Fibroblast of skin of left biceps (primary cell): ENCODE measurements at regions not wholly inside any gene's neighbourhood (a gene's known extent, or its start where the extent isn't known, plus 50 kb on each side); places are given as distances from the start of the nearest gene placed in this dataset.
A peak's percentile ranks its signal among the peaks of the same experiment; 100 is the strongest.

ENCODE experiments used
- DNase-seq, 2 experiments: peaks; one replicate each; pipeline ENCODE4 v3.0.0-alpha.2; 2013; ENCODE audit warnings: low read depth in 2 of 2

DNA sequence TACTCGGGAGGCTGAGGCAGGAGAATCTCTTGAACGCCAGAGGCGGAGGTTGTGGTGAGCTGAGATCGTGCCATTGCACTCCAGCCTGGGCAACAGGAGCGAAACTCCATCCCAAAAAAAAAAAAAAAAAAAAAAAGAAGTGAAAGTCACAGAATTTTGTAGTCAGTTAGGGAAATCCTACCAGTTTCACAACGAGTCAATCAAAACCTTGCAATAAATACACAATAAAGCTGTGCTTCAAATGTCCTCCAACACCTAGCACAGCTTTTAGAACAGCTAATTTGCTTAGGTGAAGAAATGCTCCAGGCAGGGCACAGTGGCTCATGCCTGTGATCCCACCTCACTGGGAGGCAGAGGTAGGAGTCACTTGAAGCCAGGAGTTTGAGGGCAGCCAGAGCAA is 112.8 kb upstream of the ATF7IP start:
- DNase-seq: no peak

DNA sequence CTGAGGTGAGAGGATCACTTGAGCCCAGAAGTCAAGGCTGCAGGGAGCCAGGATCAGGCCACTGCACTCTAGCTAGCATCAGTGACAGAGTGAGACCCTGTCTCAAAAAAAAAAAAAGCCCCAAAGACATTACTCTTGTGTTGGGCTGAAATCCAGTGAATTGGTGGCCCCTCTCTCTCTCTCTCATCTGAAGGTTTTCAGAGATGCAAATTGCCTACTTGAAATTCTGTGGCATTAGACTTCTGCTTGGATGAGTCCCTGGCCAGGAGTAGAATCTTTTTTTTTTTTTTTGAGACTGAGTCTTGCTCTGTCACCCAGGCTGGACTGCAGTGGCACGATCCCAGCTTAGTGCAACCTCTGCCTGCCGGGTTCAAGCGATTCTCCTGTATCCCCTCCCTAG is 112.0 kb upstream of the ATF7IP start:
- DNase-seq: no peak

DNA sequence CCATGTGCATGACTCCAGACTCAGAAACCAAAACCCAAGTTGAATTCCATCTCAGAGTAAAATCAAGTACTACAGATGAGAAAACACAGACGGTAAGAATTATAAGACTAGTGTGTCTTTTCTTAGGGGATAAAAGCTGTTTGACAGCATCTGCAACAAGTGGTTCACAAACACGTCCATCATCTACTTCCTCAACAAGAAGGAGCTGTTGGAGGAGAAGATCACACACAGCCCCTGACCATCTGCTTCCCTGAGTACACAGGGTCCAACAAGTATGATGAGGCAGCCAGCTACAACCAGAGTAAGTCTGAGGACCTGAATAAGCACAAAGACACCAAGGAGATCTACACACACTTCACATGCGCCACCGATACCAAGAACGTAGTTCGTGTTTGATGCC is 110.7 kb upstream of the ATF7IP start:
- DNase-seq: no peak

DNA sequence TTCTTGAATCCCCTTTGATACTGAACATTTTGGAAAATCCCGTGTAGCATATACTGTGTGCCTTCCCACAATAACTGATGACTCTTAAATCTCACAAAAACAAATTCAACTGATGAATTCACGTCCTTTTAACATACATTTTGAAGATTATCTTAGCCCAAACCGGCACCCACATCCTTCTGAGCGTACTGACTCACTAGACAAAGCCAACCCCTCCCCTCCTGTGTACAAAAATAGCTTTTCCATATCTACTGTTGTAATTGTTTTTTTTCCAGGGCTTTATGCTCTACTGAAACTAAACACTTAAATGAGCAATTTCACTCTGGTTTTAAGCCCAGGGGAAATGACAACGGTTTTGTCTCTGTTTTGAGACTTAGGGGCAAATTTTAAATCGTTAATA is 109.4 kb upstream of the ATF7IP start:
- DNase-seq: no peak

DNA sequence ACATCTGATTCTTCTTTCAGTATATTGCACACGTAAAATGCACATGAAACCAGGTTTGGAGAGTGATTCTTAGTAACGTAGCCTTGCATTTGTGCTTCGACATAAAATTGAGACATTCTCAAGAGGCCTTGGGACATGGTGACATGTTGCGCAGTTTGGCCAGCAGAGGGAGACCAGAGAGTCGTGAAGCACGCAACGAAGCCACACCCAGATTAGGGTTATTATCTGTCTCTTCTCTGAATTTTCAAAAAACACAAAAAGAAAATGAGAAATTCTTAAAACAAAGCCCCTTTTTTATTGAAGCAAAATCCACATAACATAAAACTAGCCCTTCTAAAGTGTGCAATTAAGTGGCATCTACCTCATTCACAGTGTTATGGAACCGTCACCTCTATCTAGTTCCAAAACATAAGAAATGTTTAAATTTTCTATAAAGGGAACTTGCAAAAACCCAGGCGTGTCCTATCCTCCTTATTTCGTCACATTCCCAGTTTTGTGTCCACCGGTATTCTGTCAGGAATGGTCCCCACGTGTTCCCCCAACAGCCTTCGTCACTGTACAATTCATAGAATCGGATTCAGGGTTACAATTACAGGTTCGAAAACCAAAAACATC is 108.8 kb upstream of the ATF7IP start:
- peak; percentile 60 to 63 for DNase-seq

DNA sequence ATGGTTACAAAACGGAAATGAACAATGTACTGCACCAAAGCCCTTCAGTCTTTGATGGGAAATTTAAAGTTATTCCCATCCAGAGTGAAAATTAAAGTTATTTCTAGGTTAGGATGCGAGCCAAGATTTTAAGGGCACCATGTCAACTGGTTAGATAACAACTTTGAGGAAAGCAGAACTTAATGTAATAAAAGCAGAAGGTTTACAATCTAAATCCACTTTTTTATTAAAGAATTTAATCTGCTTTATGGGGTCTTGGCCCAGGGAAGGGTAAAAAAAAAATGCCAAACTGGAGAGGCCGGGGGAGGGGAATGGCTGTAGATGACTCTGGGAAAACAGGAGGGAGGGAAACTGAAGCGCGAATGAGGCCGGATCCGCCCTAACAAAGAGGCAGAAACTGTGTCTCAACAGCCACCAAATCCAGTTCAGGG is 108.2 kb upstream of the ATF7IP start:
- DNase-seq: no peak

DNA sequence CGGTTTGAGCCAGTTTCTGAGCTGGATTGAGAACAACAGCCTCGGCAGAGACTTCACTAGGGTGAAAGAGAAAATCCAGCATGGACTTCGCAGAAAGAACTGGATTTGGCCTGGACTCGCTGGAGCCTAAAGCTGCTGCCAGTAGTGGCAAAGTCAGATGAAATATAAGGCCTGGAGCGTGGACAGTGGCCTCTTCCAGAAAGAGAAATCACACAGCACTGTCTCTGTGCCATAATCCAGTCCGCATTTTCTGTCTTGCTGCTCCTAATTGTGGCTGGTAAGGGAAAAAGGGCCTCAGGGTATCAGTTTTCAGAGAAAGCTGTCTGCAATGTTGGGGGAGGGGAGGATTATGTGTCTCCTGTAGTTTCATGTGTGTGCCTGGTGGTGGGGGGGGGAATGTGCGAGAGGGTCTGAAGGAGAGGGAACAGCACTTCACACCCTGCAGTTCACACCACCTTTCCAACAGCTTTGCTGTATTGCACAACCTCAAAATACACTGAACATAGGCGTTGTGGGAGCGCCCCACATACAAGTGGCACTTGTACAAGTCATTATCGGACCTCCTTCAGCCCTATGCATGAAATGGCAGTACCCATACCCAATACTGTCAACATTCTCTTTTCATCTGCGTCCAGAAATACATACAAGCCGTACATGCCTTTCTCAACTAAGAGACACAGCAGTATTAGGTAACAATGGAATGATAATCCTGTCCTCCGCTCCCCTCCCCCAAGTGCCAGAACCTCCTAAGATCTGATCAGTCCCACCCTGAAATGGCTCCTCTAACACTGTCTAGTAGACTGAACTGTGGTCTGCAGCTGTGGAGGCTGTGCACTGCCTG is 107.5 kb upstream of the ATF7IP start:
- peak; percentile 99 for DNase-seq

DNA sequence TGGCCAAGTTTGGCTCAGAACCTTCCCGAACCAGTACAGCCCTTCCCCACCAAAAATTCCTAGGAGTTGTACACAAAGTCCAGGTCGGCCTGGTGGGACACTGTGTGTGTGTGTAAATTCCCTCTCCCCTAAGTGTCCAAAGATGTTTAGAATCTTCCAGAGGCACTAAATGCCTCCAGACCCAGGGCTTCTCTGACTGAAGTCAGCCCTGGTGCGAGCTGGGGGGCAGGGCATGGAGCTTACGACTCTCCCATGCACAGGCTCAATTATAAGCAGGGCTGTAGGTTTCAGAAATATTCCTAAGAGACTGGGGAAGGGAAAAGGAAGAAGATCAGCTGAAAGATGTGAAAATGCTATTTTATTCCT is 106.9 kb upstream of the ATF7IP start:
- no peak for DNase-seq

DNA sequence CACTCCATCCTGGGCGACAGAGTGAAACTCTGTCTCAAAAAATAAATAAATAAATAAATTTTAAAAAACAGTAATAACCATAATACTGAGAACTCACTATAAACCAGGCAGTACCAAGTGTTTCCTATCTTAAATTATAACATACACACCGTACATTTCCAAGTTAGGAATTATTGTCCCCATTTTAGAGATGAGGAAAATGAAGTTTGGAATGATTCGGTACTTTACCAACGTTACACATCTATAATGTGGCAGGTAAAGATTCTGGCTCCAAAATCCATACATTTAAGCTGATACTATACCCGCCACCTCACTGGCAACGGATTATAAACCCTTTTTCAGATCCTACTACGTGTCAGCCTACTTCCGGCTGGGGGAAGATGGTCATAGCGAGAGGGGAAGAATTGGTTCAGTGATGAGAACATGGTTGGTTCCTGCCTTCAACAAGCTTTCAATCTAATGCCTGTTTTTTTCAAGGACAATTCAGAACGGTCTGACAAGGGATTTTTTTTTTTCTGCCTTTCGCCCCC is 105.9 kb upstream of the ATF7IP start:
- no peak for DNase-seq

DNA sequence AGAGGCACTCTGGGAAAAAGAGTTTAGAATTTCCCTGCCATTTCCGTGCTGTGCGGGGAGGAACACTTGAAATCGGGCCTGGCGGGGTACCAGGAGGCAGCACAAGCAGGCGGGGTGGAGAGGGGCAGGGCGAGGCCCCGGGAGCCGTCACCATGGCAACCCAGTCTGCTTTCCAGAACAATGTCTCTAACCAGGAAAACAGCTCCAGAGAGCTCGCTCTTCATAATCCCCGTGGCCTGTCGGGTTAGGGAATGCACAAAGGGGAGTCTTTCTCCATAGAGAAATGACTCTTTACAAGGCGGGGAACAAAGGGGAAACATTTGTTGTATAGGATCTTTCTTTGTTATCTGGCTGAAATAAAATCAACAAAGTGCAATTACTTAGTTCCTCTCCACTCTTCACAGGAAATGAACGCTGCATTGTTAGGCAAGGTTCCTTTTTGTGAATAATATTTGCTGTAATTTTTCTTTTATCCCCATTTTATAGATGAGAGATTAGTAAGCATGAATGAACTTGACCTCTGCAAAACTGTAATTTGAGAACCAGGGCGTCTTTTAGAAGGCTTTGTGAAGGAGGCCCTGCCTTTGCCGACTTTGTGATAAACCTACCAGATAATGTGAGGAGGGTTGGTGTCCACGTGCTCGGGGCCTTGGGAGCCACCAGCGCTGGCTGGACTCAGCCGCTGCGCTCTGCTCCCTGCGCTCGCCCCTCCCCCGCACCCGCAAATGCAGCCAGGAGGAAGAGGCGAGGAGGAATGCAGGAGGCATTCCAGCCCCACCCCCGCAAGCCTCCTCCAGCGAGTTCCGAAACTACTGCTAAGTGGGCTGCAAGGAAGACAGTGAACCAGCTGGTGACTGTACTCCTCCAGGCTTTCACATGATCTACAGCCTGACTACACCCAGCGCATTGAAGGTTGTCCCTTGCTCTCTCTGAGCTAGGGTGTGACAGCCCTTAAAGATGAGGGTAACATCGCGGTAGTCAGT is 105.2 kb upstream of the ATF7IP start:
- DNase-seq: peak; percentile 84 to 89

DNA sequence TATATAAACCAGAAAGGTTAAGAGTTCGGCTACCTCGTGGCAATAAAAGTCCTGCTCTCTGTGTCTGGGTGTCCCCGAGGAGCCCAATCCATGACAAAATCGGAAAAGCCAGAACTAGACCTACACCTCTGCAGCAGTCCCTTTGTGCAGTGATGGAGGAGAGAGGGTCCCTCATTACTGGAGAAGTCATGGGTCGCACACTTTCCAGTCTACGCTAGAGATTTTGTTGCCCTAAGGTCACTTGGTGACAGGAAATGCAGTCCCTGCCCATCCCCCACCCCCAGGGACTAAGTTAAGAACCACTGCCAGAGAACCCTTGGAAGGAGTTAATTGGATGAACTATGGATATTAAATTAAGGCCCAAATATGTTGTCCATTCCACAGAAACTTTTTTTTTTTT is 104.4 kb upstream of the ATF7IP start:
- no peak for DNase-seq

DNA sequence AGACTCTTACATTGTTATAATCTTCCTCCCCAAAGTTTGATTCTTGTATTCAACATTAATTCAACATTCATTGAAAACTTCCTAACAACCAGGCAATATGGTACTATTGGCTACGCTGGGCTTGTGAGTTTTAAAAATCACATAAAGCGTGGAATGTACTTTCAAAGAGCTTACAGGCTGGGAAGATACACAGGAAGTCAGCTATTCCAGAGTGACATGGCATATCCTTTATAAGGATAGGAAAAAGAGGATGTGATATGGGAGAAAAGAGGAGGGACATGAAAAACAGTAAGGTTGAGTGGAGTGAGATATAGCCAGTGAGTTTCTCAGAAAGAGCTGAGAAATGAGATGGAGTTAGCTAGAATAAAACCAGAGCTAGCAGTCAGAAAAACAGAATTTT is 103.6 kb upstream of the ATF7IP start:
- no peak for DNase-seq

DNA sequence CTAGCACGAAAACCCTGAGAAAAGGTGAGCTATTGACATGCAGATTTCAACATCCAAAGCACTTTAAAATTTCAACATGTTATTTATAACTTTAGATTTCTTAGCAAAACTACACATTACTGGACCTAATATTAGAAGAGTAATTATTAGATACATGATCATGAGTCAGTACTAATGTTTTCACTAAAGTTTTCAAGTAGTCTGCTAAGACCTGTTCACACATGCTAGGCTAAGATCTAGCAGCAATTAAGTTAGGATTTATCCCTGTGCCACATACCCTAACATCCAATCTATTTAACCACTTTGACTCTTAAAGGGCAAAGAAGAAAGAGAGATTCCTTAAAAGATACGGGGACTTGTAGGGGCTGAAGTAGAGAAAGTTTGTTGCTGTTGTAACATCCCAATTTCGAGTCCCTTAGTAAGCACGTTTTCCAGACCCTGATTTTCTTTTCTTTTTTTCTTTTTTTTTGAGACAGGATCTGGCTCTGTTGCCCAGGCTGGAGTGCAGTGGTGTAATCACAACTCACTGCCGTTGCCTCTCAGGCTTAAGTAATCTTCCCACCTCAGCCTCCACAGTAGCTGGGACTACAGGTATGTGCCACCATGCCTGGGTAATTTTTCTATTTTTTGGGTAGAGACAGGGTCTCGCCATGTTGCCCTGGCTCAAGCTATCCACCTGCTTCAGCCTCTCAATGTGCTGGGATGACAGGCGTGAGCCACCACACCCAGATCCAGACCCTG is 102.5 kb upstream of the ATF7IP start:
- no peak for DNase-seq

DNA sequence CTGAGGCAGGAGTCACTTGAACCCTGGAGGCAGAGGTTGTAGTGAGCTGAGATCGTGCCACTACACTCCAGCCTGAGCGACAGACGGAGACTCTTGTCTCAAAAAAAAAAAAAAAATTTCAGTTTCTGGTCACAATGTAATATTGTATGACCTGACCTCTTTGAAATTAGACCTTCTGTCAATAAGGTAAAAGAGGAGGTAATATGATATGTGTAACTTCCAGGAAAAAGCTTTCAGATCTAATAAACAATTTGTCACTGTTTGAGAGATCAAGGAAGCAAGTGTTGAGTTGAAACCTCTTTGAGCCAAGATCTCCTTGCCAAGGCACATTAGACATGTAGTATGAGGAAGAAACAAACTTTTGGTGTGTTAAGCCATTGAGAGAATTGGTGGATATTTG is 101.7 kb upstream of the ATF7IP start:
- DNase-seq: no peak

DNA sequence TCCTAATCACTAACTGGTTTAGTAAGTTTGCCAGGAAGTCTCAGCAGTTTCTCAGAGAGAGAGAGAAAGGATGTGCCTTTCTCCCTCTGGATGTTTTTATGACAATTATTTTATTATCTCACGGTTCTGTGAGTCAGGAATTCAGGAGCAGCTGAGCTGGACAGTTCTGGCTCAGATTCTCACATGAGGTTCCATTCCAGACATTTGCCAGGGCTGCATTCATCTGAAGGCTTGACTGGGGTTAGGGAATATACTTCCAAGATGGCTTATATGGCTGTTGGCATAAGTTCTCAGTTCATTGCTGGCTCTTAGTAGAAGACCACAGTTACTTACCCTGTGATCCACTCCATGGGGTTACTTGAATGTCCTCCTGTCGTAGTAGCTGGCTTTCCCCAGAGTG is 101.2 kb upstream of the ATF7IP start:
- DNase-seq: no peak

DNA sequence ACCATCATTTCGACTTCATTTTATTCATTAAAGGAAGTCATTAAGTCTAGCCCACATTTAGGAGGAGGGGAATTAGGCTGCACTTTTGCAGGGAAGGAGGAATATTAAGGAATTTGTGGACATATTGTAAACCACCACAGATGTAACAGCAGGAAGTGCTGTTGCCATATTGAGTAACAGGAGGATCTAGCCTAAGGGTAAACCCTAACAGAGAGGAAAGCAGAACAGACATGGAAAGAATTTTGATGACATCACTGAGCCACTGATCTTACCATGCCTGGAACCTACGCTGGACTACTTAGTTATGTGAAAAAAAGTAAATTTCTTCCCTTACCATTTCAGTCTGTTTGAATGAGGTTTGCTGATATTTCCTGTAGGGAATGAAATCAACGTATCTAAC is 100.7 kb upstream of the ATF7IP start:
- DNase-seq: no peak

DNA sequence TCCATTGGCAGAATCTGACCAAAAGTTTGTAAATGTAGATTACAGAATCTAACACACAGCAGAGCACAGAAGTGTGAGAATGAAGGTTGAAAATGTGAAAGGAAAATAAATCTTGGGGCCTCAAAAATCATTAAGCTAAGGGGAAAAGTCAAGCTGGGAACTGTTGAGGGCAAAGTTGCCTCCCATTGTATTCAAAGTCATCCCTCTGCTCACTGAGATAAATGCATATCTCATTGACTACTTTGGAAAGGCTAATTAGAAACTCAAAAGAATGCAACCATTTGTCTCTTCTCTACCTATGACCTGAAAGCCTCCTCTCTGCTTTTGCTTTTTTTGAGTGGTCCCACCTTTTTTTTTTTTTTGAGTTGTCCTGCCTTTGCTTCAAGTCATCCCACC is 97.4 kb upstream of the ATF7IP start:
- DNase-seq: no peak

DNA sequence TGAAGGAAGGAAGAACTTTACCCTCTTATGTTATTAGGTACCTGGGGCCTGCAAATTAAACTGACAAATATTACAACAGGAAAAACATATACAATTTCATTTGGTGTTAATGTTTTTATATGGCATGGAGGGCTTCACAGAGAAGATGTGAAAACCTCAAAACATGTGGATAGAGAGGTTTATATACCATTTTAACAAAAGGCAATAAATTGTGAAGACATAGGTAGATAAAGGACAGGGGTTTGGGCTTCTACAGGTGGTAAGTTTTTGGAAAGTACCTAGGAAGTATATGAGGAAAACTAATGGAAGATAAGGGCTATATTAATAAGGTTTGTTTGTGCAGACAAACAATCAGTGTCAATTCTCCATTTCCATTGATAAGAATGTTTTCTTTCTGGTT is 95.1 kb upstream of the ATF7IP start:
- DNase-seq: no peak

DNA sequence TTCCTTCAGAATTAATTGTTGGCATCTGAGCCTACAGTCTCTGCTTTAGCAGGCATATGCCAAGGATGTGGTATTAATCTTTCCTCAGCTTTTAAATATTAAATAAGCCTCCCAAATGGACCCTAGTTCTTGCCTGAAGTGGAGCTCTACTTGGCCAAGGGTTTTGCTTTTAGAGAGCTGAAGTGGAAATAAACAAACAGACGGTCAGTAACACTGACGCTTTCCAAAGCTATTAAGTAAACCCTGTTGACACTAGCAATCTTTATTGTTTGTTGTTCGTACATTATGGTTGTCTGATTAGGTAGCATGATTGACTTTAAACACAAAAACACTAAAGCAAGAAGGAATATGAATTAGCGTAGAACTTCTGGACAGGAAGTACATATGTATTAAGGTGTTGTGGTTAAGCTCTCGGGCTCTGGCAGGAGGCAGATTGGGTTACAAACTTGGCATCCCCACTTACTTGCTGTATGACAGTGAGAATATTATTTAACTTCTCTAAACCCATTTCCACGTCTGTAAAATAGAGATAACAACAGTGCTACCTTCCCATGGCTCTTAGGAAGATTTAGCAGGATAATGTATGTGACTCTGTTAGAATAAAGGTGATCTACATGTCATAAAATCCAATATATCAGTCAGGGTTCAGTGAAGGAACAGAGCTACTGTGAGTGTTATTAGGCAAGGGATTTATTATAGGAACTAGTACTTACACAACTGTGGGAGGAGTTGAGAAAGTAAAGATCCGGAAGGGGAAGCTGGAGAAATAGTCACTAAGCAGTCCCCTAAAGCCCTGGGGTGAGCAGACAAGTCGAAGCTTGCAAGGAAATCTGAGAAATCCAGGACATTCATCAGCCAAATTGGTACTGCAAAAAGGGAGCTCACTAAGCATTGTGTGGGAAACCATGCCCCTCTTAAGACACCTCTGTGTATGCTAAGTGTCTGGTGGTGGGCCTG is 92.2 kb upstream of the ATF7IP start:
- DNase-seq: no peak

DNA sequence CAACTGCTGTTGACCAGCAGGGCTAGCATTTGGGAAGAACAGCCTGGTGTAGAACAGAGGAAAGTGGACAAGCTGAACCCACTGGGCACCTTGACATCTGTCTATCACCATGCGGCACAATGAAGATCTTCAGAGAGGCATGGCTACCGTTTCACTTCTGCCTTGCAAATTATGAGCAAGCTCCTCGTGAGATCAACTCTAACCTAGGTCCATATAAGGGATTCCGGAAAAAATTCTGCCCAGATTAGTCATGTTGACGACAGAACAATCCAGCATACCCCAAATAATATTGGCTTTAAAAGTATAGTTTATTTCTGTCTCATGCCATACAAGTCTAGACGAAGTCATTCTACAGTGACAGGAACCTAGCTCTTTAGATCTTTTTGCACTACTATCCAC is 91.6 kb upstream of the ATF7IP start:
- no peak for DNase-seq
